Panc1 (cell line): ENCODE measurements at regions not wholly inside any gene's neighbourhood (a gene's known extent, or its start where the extent isn't known, plus 50 kb on each side); places are given as distances from the start of the nearest gene placed in this dataset.
"Not testable (repeated sequence)": the region's sequence is repeated elsewhere in the genome, so short reads cannot be mapped to it uniquely, and the experiment has no call there.

Experiments used
- ATAC-seq: fragments of 200-7000 bp; cut with Tn5 transposase; 2 replicates; pipeline ENCODE4 v1.9.1; 2020; ENCODE audit warnings: mild to moderate bottlenecking, moderate library complexity
- BruUV-seq: library from RNA; stranded (reverse); fragments of 400-500 nt; replicated peaks from 2 replicates; lab custom pipeline; 2021; lab: Mats Ljungman, UMichigan
- CTCF ChIA-PET: fragments of 300-600 bp; sonication (Branson Sonifier 250); formaldehyde crosslinking; loops from one replicate; lab custom pipeline; 2022; ENCODE audit warnings: antibody characterized with exemption; lab: Charles Lee
- POLR2A ChIA-PET: fragments of 300-600 bp; sonication (Branson Sonifier 250); formaldehyde crosslinking; loops from one replicate; lab custom pipeline; 2022; ENCODE audit warnings: antibody characterized with exemption; lab: Charles Lee
- DNase-seq: peaks from one replicate; pipeline ENCODE4 v3.0.0-alpha.2; 2010; ENCODE audit warnings: low read depth, low spot score
- H3K27ac ChIP-seq: 2 replicates; pipeline ENCODE4 v1.5.1; 2011; ENCODE audit warnings: mild to moderate bottlenecking, low read length, inconsistent platforms
- H3K27me3 ChIP-seq: fragments of 200-500 bp; sonication (Bioruptor generic); 2 replicates; pipeline ENCODE4 v1.6.0; 2014; ENCODE audit warnings: low read length, inconsistent platforms; ENCODE audit not compliant: control insufficient read depth, insufficient read depth
- H3K36me3 ChIP-seq: fragments of 200-500 bp; sonication (Bioruptor generic); 2 replicates; pipeline ENCODE4 v1.5.1; 2014; ENCODE audit warnings: inconsistent platforms, mild to moderate bottlenecking, low read length, moderate library complexity; ENCODE audit not compliant: control insufficient read depth, insufficient read depth
- H3K4me1 ChIP-seq: 2 replicates; pipeline ENCODE4 v1.5.1; 2011; ENCODE audit warnings: inconsistent platforms, mild to moderate bottlenecking, low read length, moderate library complexity; ENCODE audit not compliant: control insufficient read depth, insufficient read depth
- H3K4me3 ChIP-seq, 2 experiments: 2 replicates each; pipeline ENCODE4 v1.5.1; 2011 to 2012; ENCODE audit warnings: low read depth in 2 of 2, low read length in 2 of 2, mild to moderate bottlenecking in 2 of 2, inconsistent platforms in 1 of 2, moderate library complexity in 1 of 2
- H3K9me3 ChIP-seq: fragments of 200-500 bp; sonication (Bioruptor generic); 2 replicates; pipeline ENCODE4 v1.5.1; 2014; ENCODE audit warnings: low read depth, mild to moderate bottlenecking, inconsistent platforms, low read length, moderate library complexity; ENCODE audit not compliant: control insufficient read depth, insufficient read depth
- POLR2AphosphoS5 ChIP-seq: IDR thresholded peaks from 2 replicates; pipeline ENCODE4 v1.6.1; 2012; ENCODE audit warnings: mild to moderate bottlenecking, low read depth, low read length, moderate library complexity
- SIN3A ChIP-seq: IDR thresholded peaks from 2 replicates; pipeline ENCODE4 v1.6.1; 2012; ENCODE audit warnings: low read depth, mild to moderate bottlenecking, low read length, moderate library complexity, borderline replicate concordance; ENCODE audit not compliant: insufficient read depth
- TCF7L2 ChIP-seq: IDR thresholded peaks from 2 replicates; pipeline ENCODE4 v1.6.1; 2011; ENCODE audit warnings: mild to moderate bottlenecking, low read depth, low read length, inconsistent platforms
- in situ Hi-C: cut with HindIII; loops from 2 replicates; pipeline ENCODE4 v1.10.0; 2016; ENCODE audit warnings: low sequenced_read_pairs, low pct_unique_long_range_greater_than_20kb
- intact Hi-C: fragments of 100-400 bp; cut with micrococcal nuclease; formaldehyde crosslinking; loops from one replicate; pipeline ENCODE4 v1.10.0; 2022; ENCODE audit not compliant: unreplicated experiment
- TF ChIP-seq, protein P1 (sequence below), 2 experiments: IDR thresholded peaks; 2 replicates each; pipeline ENCODE4 v1.6.1; 2011 to 2012; ENCODE audit warnings: low read depth in 2 of 2, control low read depth in 1 of 2, low read length in 1 of 2, mild to moderate bottlenecking in 1 of 2, moderate library complexity in 1 of 2; ENCODE audit not compliant: insufficient read depth in 1 of 2
- TF ChIP-seq, protein P2 (sequence below): fragments of 450-650 bp; IDR thresholded peaks from 2 replicates; pipeline ENCODE4 v1.5.1; 2017; ENCODE audit warnings: mild to moderate bottlenecking

DNA sequence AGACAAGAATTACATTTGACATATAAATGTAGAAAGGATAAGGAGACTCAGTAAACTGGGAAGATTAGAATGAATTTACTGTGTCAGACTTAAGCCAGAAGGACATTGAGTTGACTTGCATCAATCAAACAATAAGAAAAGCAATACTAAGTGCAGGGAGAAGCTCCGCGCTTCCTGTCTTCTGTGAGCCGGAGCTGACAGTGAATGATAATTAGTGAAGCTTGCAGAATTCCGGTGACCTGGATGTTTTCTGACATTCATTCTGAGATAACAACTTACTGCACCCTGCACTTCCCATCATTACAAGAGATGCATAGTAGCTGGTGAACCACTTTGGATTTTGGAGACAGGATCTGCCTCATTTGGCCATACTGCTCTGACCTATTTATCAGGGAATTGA is 469.2 kb upstream of the PCDH20 start:
- H3K36me3 ChIP-seq = no peaks in the 10 kb centered on the region
- no peak overlapping the region for H3K27ac ChIP-seq
- DNase-seq = no peak
- H3K9me3 ChIP-seq = no peaks in the 10 kb centered on the region
- intact Hi-C loops (no loop called here), in situ Hi-C loops (no loop called here)
- H3K4me1 ChIP-seq = no peaks in the 10 kb centered on the region
- POLR2A ChIA-PET = no interaction called here
- no peak for ATAC-seq
- TF ChIP-seq, protein P1, sequence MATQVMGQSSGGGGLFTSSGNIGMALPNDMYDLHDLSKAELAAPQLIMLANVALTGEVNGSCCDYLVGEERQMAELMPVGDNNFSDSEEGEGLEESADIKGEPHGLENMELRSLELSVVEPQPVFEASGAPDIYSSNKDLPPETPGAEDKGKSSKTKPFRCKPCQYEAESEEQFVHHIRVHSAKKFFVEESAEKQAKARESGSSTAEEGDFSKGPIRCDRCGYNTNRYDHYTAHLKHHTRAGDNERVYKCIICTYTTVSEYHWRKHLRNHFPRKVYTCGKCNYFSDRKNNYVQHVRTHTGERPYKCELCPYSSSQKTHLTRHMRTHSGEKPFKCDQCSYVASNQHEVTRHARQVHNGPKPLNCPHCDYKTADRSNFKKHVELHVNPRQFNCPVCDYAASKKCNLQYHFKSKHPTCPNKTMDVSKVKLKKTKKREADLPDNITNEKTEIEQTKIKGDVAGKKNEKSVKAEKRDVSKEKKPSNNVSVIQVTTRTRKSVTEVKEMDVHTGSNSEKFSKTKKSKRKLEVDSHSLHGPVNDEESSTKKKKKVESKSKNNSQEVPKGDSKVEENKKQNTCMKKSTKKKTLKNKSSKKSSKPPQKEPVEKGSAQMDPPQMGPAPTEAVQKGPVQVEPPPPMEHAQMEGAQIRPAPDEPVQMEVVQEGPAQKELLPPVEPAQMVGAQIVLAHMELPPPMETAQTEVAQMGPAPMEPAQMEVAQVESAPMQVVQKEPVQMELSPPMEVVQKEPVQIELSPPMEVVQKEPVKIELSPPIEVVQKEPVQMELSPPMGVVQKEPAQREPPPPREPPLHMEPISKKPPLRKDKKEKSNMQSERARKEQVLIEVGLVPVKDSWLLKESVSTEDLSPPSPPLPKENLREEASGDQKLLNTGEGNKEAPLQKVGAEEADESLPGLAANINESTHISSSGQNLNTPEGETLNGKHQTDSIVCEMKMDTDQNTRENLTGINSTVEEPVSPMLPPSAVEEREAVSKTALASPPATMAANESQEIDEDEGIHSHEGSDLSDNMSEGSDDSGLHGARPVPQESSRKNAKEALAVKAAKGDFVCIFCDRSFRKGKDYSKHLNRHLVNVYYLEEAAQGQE (IDR thresholded peaks at IDR 0.05; ENCODE audit: insufficient read depth in 1 of 2, low read depth in 2 of 2, low read length in 1 of 2) = no peak
- no peak for TF ChIP-seq POLR2AphosphoS5
- TF ChIP-seq, protein P2, sequence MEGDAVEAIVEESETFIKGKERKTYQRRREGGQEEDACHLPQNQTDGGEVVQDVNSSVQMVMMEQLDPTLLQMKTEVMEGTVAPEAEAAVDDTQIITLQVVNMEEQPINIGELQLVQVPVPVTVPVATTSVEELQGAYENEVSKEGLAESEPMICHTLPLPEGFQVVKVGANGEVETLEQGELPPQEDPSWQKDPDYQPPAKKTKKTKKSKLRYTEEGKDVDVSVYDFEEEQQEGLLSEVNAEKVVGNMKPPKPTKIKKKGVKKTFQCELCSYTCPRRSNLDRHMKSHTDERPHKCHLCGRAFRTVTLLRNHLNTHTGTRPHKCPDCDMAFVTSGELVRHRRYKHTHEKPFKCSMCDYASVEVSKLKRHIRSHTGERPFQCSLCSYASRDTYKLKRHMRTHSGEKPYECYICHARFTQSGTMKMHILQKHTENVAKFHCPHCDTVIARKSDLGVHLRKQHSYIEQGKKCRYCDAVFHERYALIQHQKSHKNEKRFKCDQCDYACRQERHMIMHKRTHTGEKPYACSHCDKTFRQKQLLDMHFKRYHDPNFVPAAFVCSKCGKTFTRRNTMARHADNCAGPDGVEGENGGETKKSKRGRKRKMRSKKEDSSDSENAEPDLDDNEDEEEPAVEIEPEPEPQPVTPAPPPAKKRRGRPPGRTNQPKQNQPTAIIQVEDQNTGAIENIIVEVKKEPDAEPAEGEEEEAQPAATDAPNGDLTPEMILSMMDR = no peak
- TF ChIP-seq TCF7L2 = no peak
- no peak for TF ChIP-seq SIN3A
- BruUV-seq = no TSS peak
- H3K27me3 ChIP-seq = no peaks in the 10 kb centered on the region
- CTCF ChIA-PET = no interaction called here
- H3K4me3 ChIP-seq = no peak overlapping the region

DNA sequence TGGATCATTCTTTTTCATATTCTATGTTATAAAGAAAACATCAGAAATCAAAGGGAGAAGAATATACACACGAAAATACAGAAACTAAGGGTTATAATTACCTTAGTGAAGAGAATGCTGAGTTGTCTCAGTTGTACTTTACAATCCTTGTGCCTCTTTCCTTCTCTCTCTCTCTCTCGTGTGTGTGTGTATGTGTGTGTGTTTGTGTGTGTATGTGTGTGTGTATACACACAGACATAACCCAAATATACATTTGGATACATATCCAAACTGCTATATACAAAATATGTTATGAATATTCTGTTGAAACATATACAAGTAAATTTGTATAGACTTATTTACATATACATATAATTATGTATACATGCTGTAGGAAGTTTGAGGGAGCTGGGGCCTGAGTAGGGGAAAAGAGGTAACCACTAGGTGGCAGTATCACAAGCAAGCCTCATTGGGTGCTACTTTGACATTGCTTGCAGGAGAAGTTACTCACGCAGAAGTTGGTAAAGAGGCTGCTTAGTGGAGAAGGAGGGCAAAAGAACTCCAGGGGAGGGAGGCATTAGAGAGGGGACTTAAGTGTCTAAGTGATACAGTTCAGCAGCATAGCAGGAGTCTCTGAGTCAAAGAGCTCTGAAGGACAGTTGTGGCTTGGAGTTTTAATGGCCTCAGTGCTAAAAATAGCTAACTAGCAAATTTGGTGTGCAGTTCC is 465.1 kb upstream of the PCDH20 start:
- Histone ChIP-seq H3K4me1 (no peaks in the 10 kb centered on the region), H3K36me3 (no peaks in the 10 kb centered on the region), H3K4me3 (no peak overlapping the region), H3K27ac (no peak overlapping the region), H3K9me3 (peaks cover 3% of the 10 kb centered on the region; the same call in 1 of the 2 replicates), H3K27me3 (no peaks in the 10 kb centered on the region)
- no peak for ATAC-seq
- ChIA-PET CTCF (no interaction called here), POLR2A (no interaction called here)
- intact Hi-C loops (no loop called here), in situ Hi-C loops (no loop called here)
- no peak for TF ChIP-seq TCF7L2
- TF ChIP-seq POLR2AphosphoS5 = no peak
- TF ChIP-seq, protein P1 (IDR thresholded peaks at IDR 0.05; ENCODE audit: insufficient read depth in 1 of 2, low read depth in 2 of 2, low read length in 1 of 2) = no peak
- TF ChIP-seq, protein P2 = peak; percentile 46
- TF ChIP-seq SIN3A = no peak
- DNase-seq = peak; percentile 8
- no TSS peak for BruUV-seq

DNA sequence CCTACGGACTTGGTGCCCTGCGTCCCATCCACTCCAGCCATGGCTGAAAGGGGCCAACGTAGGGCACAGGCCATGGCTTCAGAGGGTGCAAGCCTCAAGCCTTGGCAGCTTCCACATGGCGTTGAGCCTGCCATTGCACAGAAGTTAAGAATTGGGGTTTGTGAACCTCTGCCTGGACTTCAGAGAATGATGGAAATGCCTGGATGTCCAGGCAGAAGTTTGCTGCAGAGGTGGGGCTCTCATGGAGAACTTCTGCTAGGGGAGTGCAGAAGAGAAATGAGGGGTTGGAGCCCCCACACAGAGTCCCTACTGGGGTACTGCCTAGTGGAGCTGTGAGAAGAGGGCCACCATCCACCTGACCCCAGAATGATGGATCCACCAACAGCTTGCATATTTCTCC is 462.9 kb upstream of the PCDH20 start:
- DNase-seq, H3K4me1 ChIP-seq, ATAC-seq, H3K9me3 ChIP-seq, POLR2A ChIA-PET, H3K4me3 ChIP-seq, CTCF ChIA-PET, H3K36me3 ChIP-seq, H3K27me3 ChIP-seq, BruUV-seq, intact Hi-C loops, in situ Hi-C loops, H3K27ac ChIP-seq: not testable (repeated sequence)
